A549 (cell line): ENCODE measurements at regions not wholly inside any gene's neighbourhood (a gene's known extent, or its start where the extent isn't known, plus 50 kb on each side); places are given as distances from the start of the nearest gene placed in this dataset.

Experiments used
- EHMT2 ChIP-seq: fragments of 200-600 bp; sonication (generic); IDR thresholded peaks from 2 replicates; pipeline ENCODE4 v1.6.1; 2016; ENCODE audit warnings: antibody characterized with exemption, low read depth, mild to moderate bottlenecking, moderate library complexity
- HDAC2 ChIP-seq: fragments of 200-600 bp; sonication (generic); IDR thresholded peaks from 2 replicates; pipeline ENCODE4 v1.6.1; 2016
- POLR2A ChIP-seq: IDR thresholded peaks from 2 replicates; pipeline ENCODE4 v1.6.1; 2012; ENCODE audit warnings: mild to moderate bottlenecking, low read length
- TF ChIP-seq, protein P1 (sequence below): fragments of >200 bp; sonication (Bioruptor Twin); formaldehyde crosslinking; IDR thresholded peaks from 3 replicates; pipeline ENCODE4 v1.5.1; 2016

DNA sequence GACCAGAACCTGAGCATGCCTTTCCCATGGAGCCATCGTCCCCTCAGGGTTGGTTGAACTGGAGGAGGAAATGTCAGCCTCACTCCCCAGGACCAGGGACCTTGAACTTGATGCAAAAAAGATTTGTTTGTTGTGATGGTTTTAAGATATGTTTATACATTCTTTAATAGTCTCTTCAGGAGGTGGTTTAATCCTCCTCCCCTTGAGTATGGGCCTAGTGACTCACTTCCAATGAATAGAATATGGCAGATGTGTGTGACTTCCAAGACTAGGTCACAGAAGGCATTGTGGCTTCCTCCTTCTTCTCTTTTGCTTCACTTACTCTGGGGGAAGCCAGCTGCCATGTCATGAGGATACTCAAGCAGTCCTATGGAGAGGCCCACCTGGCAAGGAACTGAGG, 81.7 kb upstream of the WNT4 start:
- TF ChIP-seq HDAC2, result no peak
- no peak for TF ChIP-seq EHMT2
- TF ChIP-seq, protein P1, sequence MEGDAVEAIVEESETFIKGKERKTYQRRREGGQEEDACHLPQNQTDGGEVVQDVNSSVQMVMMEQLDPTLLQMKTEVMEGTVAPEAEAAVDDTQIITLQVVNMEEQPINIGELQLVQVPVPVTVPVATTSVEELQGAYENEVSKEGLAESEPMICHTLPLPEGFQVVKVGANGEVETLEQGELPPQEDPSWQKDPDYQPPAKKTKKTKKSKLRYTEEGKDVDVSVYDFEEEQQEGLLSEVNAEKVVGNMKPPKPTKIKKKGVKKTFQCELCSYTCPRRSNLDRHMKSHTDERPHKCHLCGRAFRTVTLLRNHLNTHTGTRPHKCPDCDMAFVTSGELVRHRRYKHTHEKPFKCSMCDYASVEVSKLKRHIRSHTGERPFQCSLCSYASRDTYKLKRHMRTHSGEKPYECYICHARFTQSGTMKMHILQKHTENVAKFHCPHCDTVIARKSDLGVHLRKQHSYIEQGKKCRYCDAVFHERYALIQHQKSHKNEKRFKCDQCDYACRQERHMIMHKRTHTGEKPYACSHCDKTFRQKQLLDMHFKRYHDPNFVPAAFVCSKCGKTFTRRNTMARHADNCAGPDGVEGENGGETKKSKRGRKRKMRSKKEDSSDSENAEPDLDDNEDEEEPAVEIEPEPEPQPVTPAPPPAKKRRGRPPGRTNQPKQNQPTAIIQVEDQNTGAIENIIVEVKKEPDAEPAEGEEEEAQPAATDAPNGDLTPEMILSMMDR, result no peak
- TF ChIP-seq POLR2A, result no peak
